Caki2 (cell line): ENCODE measurements at regions not wholly inside any gene's neighbourhood (a gene's known extent, or its start where the extent isn't known, plus 50 kb on each side); places are given as distances from the start of the nearest gene placed in this dataset.
"Not testable (repeated sequence)": the region's sequence is repeated elsewhere in the genome, so short reads cannot be mapped to it uniquely, and the experiment has no call there.

Source experiments
- DNase-seq: peaks from one replicate; pipeline ENCODE4 v3.0.0-alpha.2; 2015; ENCODE audit warnings: low read depth
- in situ Hi-C: cut with HindIII; loops from 2 replicates; pipeline ENCODE4 v1.10.0; 2016; ENCODE audit warnings: low sequenced_read_pairs, low pct_unique_long_range_greater_than_20kb, mixed read lengths

DNA sequence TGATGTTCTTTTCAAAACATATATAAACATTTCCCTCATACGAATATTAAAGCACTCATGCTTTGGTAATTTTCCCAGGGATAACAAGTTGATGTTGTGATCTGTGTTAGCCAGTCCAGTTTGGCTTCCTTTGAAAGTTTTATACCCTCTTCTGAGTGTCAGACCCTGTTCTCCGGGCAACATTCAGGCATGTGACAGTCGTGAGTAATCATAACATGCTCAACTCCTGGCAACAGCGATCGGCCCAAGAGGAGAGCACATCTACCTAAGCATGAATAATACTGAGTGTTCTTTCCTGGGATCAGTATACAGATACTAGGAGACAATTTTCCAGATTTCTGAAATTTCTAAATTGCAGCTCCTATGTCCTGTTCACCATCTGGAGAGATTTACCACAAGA lies 1086.4 kb downstream of the CDH8 start:
- DNase-seq = no peak
- in situ Hi-C loops = no loop called here

DNA sequence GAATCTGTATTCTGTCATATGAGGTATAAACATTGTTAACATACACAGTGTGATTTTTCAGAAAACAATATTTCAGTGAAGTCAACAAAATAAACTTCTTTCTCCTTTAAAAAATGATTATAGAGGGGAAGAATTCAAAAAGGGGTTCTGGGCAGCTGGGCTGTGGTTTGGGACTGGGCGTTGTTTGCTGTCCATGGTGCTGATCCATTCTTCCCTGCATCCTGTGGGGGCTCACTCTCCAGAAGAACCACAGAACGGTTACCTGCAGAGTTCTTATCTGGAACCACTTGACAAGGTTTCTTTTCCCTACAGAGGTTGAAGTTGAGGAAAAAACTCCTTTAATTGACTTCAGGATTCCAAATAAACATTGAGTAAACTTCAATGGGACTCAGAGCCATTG lies 1091.0 kb downstream of the CDH8 start:
- in situ Hi-C loops = no loop called here
- no peak for DNase-seq

DNA sequence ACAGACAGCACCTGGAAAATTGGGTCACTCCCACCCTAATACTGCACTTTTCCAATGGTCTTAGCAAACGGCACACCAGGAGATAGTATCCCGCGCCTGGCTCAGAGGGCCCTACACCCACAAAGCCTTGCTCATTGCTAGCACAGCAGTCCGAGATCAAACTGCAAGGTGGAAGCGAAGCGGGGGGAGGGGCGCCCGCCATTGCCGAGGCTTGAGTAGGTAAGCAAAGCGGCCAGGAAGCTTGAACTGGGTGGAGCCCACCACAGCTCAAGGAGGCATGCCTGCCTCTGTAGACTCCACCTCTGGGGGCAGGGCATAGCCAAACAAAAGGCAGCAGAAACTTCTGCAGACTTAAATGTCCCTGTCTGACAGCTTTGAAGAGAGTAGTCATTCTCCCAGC lies 1100.0 kb downstream of the CDH8 start:
- in situ Hi-C loops, DNase-seq: not testable (repeated sequence)

- DNase-seq = no peak
- in situ Hi-C loops = no loop called here
These were observed 1103.6 kb downstream of the CDH8 start for GRCh38 chr16:60932600-60932999.

DNA sequence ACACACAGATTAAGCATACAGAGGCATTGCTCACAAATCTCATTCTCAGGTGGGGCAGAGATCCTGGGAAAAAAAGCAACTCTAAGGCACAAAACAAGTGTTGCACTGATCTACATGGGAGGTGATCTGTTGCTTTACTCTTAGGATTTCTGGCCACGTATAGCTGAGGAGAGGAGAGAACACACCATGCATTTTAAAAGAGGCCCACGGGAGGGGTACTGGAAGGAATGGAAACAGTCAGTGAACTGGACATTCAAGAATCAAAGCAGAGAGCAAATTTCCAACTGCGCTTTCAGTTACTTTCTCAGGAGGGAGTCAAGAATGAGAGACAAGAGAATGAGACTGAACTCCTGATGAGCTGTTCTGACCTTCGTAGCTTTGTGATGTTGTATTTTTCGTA lies 1105.9 kb downstream of the CDH8 start:
- in situ Hi-C loops = no loop called here

DNA sequence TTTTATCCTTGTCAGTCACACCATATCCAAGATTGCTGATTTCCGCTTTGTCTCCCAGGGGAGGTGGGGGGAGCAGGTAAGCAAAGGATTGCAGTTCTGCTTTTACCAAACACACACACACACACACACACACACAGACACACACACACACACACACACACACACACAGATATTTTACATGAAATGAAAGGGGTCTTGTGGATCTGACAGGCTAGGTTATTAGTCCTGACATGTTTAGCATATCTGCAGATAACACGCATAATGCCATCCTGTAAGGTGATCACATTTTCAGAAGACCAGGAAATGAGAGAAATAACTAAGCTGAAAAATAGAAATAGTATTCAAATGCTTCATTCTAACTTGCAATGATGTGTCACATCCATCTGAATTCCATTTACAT lies 1113.3 kb downstream of the CDH8 start:
- in situ Hi-C loops = no loop called here
- no peak for DNase-seq

More for the DNA sequence above, 1105.9 kb downstream of the CDH8 start:
- no peak for DNase-seq

- in situ Hi-C loops = no loop called here
- DNase-seq = no peak
These were observed 1121.9 kb downstream of the CDH8 start for GRCh38 chr16:60914334-60914733.

DNA sequence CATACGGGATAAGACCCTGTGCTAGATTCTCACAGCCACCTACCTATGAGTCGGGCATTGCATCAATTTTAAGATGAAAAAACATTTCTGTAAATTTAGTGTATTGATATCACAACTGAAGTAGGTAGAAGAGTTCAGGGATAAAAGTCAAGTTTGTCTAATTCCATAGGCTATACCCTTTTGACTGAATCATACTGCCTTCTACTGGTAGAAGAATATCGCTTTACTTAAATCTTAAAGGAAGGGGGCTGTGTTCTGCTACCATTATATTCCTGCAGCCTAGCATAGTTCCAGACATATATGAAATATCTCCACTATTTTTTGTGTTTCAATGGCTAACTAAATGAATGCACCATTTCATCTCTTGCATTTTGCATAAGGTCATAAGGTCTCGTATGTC lies 1128.6 kb downstream of the CDH8 start:
- DNase-seq = no peak
- in situ Hi-C loops = no loop called here

DNA sequence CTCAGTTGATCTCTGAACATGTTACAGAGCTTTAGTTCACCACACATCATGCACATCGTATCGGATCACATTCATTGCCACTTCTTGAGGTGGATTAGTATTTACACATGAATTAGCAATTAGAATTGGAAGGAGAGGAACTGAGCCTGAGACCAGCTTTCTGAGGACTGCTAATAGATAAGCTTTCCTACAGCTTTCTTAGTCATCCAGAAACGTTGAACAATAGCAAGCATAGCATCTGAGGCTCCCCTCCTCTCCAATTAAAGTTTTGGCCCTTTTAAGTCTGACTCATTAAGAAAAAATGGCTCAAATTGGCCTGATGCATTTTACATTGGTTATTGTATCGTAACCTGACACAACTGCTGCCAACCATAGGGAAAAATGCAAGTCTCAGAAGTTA lies 1130.4 kb downstream of the CDH8 start:
- no peak for DNase-seq
- in situ Hi-C loops = no loop called here

- no peak for DNase-seq
- in situ Hi-C loops = no loop called here
These were observed 1134.1 kb downstream of the CDH8 start for GRCh38 chr16:60902114-60902513.

DNA sequence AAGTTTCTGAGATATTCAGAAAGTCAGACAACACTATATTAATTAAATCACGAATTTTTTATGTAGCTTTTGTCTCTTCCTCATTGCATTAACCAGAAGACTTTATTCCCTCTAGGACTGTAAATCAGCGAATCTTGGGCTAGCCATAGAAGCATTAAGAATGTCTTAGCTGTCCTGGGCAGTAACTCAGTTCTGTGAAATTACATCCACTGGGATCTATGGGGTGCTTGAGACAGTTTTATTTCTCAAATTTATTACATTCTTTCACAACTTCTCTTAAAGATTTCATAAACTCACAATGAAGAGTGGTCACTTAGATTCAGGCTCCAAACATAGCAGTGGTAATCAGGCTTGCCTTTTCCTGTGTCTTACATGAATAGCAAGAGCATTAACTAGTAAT lies 1153.4 kb downstream of the CDH8 start:
- DNase-seq = no peak
- in situ Hi-C loops = no loop called here

DNA sequence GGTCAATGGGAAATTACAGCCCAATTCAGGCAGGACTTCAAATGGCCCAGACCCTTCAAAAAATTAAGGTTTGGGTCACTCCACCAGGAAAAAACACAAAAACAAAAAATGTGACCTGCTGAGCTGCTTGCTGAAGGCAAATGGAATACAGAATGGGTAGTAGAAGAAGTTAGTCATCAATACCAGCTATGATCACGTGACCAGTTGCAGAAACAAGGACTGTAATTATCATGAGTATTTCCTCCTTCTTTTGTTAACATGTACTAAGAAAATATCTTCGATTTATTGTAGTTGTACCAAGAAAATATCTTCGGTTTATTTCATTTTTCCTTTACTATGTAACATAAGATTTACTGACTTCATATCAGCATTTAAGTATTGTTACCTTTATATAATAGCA lies 1183.6 kb downstream of the CDH8 start:
- no peak for DNase-seq
- in situ Hi-C loops = no loop called here

DNA sequence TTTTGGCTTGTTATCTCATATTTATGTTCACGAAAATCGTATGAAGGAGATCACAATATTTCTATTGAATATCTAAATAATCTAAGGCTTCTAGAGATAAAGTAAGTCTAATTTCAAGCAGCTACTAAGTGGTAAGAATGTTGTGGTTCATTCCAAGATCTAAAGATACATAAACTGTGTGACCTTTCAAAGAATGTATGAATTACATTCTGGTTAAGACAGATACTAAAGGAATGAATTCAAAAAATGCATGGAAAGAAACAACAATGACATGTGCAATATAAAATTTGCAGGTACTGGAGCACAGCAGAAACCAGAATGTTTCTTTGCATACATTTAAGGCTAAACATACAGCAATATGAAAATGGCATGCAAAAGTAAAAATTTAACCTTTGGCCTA lies 1214.6 kb downstream of the CDH8 start:
- no peak for DNase-seq
- in situ Hi-C loops = no loop called here

DNA sequence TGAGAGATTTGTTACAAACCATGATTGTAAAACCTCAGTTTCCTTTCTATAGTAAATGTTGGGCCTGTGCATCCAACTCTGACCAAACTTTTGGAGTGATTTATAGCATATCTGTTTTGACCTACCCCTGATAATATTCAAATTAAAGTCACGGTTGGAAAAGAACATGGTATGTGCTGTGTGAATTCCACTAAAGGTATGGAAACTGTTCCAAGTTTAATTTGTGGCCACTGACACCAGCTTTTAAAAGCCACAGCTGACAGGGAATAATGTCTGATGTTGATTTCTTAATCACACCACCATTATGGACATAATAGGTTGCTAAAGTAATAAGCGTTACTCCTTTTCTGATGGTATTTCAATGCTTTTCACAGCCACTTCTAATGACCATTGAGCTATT lies 1215.9 kb downstream of the CDH8 start:
- in situ Hi-C loops = no loop called here

DNA sequence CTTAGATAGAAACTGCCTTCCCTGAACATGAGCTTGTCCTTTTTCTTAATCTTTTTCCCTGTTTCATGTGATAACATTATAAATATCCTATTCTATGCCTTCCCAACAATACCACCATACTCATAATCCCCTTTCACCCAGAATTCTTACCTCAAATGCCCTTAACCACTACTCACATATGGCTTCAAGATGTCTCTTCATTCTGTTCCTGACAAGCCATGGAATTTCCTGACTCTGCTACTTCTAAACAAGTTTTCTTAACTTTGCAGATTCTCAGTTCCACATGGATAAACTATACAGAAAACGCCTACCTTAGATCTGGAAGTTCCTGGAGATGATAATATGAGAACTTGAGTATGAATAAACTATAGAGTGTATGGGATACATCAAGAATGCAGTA lies 1217.8 kb downstream of the CDH8 start:
- in situ Hi-C loops = no loop called here

More for the DNA sequence above, 1215.9 kb downstream of the CDH8 start:
- DNase-seq = no peak

DNA sequence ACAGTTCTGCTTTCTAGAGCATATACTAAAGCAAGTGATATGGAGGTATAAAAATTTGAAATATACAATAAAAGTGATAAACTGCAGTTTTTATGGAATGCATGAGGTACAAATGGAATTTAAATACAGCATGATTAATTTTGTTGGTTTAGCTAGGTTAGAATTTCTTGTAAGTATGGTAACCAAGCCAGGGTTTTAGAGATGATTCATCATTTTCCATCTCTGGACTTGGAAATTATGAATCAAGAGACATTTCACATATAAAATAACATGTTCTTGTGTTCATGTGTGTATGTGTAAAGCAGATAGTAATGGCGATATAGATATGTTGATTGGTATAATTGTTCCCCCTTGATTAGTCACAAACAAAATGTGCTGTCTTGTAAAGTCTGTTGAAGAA lies 1219.8 kb downstream of the CDH8 start:
- no peak for DNase-seq
- in situ Hi-C loops = no loop called here

More for the DNA sequence above, 1217.8 kb downstream of the CDH8 start:
- DNase-seq = no peak

- DNase-seq = no peak
- in situ Hi-C loops = no loop called here
These were observed 1220.4 kb downstream of the CDH8 start for GRCh38 chr16:60815865-60816264.

GRCh38 chr16:60815033-60815432 lies 1221.2 kb downstream of the CDH8 start:
- DNase-seq = no peak
- in situ Hi-C loops = no loop called here

DNA sequence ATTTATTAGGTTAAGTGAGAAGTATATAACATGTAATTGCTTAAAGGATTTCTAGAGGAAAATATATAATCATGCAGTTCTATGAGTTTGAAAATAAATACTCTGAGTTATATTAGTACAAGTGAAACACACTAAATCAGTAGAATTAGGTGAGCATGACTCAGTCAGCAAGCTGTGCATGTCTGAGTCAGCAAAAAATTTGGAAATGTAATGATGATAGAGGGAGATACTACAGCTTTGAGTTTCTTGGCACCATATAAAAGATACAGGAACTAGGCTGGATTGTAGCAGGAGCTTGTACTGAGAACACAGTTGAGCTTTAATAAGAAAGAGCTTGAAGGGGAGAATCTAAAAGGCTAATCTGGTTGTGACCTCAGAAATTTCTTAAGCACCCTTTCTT lies 1224.6 kb downstream of the CDH8 start:
- in situ Hi-C loops = no loop called here
- no peak for DNase-seq

DNA sequence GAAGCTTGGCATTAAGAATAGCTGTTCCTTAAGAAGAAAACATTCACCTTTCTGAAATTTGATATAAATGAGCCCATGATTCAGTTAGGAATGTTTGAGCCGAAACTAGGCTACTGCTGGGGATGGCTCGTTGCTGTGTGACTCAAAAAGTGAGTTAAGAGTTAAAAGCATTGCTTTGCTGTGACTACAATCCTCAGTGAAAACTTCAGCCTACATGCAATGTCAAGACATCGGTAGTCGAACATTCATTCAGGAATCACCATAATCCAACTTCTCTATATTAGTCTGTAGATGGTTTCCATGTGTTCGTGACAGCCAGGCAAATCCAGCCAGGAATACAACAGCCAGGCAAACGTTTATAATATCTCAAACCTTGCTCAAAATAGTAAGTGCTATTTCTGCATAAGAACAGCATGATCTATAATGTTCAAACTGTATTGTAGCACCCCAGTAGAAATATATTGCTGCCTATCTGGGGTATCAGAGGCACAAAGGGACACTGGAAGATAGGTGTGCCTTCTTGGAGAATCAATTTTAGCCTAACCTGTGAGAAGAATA lies 1225.1 kb downstream of the CDH8 start:
- in situ Hi-C loops = no loop called here

DNA sequence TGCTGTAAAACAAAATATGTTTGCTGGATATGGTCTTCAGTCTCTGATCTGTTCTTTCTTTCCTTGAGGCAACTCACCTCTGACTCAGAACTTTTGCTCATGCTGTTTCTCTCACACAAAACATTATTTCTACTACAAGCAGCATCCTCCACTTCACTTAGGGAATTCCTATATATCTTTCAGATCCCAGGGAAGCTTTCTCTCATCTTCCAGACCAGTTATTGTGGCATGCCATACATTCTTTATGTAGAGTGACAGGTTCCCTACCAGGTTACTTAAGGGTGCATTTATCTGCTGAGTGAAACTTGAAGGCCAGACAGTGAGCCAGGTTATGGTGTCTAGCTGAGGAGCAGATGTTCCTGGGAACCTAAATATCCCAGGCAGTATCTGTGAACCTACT lies 1226.0 kb downstream of the CDH8 start:
- no peak for DNase-seq
- in situ Hi-C loops = no loop called here

More for the DNA sequence above, 1225.1 kb downstream of the CDH8 start:
- DNase-seq = no peak
